NCI-H446 (cell line): ENCODE measurements at regions not wholly inside any gene's neighbourhood (a gene's known extent, or its start where the extent isn't known, plus 50 kb on each side); places are given as distances from the start of the nearest gene placed in this dataset.

Experiments used
- DNase-seq, 2 experiments: peaks; one replicate each; lab custom pipeline; 2025; lab: John Stamatoyannopoulos, UW

DNA sequence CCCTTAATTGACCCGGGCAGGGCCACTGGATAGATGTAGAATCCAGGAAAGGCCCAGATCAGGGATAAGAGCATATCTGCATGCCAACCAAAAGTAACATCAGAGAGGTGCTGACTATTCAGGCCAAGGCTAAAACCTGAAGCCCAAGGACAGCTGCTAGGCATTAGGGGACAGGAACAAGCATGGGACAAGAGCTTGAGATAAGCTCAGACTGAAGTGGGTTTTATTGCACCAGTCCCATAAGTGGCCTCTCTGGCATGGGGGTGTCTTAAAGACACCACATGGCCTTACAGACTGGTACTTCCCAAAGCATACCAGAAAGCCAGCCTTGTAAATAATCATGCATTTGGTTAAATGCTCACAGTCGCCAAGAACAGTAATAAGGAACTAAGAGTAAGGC is 376.1 kb downstream of the FBXW7 start:
- no peak for DNase-seq

DNA sequence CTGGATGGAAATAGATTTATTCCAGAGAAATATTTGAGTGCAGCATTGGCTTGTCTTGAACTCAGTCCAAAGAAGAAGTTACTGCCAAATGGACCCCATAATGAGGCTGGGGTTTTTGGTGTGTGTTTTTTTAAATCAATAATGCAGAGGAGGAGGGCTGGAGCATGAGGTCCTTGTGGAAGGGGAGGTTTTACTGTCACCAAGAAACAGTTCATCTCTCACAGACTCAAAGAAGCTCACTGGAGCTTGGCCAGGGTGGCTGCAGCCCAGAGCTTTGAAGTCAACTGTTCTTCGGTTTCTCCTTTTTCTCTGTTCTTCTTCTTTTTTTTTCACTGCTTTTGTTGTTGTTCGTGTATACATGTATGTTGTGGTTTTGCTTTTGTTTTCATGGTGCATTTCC is 377.7 kb downstream of the FBXW7 start:
- no peak for DNase-seq

DNA sequence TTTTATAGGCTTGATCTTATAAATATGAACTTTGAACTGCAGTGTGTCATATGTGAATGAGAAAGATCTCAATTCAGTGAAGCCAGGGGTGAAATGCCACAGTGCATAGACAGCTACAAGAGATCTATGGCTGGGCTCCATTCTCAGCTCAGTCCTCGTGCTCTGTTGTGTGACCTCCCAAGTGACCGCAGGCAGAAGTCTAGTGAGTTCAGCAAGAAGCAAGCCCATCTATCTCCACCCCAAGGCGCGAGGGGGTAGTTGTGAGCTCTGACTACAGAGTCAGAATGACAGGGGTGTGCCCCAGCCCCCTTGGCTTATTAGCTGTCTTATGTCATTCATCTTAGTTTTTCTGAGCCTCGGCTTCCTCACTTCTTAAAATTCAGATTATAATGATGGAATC is 378.3 kb downstream of the FBXW7 start:
- no peak for DNase-seq

DNA sequence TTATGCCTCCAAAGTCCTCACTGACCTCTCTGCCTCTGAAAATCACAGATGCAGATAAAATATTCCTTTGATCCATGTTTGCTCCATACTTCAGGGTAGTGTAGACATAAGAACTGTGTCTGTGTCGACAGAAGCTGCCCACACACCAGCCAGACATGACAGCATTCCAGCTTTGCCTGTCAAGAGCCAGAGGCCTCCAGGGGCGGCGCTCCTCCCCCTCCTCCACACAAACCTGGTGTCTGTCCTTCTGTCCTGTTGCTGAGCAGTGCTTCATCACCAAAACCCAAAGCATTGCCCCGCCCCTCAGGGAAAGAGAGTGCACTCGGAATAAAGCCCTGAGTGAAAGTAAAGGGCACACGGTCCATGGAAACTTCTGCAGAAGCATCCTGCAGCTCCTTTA is 379.4 kb downstream of the FBXW7 start:
- DNase-seq: no peak

DNA sequence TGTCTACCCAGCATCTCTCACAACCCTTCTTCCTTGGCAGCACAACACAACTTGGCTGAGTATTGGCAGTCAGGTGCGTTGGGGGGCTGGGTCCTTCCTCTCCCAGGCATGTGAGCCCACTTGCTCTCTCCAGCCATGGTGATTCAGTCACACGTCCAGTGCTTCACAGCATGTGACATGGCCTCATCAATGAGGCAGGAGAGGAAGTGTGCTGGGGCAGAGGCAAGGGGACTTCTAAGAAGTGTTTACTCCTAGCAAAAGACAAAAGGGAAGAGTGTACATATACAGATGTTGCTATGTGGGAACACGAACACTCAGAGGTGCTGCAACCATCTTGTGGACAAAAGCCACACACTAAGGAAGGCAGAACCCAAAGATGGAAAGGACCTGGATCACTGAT is 380.8 kb downstream of the FBXW7 start:
- no peak for DNase-seq

DNA sequence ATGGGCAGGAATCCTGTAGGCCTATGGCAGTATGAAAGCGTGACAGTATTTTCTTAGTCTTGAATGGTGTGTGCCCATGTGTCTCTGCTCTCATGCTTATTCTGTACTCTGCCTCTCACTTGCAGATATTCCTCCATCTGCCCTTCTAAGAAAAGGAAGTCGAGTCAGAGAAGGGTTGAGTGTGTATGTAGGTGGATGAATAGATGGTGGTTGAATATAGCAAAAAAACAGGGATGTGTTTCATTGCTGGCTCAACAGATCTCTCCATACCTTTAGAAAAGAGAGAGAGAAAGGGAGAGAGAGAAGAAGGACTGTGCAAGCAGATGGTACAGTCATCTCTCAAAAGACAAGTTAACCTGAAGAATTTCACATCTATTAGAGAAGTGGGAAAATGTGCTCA is 381.5 kb downstream of the FBXW7 start:
- no peak for DNase-seq

DNA sequence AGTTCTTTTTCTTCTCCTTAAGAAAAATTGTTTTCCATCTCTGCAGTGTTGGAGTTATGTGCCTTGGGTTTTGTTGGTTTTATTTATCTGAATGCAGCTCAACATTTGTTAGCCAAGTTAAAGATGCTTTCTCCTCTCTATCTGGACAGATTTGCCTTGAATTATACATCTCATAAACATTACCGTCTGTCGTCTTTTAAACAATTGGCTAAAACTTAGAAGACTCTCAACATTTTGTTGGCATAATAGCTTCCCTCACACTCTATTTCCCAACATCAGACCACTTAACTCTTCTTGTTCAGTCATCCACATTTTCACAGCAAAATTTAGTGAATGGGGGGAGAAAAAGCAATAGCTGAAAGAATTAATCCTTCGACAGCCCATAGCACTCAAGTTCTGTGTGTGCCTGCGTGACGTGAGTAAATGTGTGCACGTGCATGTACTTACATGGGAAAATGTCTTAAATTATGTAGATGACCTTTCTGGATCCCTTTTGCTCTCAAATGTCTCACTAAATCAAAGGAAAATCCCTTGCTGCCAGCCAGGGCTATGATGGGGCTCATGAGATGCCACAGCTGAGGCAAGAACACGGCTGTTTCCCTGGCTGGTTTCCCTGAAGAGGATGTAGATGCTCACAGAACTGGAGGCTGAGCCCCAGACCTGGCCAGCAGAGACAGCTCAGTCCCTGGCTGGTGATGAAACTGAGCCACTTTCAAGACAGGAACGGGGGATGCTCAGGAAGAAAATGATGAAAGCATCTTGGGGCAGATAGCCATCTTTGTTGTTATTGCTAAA is 382.2 kb downstream of the FBXW7 start:
- no peak for DNase-seq

DNA sequence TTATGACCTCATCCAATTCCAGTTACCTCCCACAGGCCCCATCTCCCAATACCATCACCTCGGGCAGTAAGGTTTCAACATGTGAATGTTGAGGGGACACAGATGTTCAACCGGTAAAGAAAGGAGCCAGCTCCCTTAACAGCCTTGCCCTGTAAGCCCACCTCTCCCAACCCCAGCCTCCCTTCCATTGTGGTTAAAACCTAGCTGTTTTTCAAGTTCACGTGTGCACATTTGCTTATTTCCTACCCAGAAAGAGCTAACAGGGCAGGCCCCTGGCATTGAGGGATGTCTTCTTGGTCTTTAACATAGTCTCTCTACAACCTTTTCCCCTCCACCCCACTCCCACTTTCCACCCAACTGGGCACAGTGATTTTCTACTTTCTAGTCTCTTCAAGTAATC is 385.7 kb downstream of the FBXW7 start:
- no peak for DNase-seq

DNA sequence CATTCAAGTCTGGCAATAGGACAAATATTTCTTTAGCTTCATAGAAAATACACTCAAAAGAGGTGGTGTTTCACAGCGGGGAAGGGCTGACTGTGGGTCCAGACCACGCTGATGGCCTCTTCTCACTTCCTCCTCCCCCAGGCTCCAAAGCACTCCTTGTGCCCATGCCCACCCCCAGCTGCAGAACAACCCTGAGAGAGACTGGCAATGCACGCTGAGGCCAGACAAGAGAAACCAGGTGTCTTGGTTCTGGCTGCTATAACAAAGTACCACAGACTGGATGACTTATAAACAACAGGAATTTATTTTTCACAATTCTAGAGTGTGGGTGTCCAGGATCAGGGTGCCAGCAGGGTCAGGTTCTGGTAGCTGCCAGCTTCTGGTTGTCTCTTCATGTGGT is 386.1 kb downstream of the FBXW7 start:
- no peak for DNase-seq

DNA sequence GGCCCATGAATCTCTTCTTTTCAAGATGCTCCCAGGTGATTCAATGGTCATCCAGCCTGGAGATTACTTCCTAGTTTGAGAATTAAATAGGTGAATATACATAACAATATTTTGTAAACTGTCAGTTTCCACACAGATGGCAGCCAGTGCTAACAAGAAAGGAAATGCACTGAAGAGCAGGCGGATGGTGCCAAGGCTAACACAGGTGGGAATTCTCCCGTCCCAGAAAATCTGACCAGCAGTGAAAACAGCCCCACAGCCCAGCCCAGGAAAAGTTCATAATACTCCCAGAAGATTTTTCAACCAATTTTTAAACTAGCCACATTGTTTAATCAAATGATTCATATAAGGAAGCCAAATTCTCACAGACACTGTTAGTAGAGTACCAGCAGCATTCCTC is 387.2 kb upstream of the GATB start:
- DNase-seq: no peak

DNA sequence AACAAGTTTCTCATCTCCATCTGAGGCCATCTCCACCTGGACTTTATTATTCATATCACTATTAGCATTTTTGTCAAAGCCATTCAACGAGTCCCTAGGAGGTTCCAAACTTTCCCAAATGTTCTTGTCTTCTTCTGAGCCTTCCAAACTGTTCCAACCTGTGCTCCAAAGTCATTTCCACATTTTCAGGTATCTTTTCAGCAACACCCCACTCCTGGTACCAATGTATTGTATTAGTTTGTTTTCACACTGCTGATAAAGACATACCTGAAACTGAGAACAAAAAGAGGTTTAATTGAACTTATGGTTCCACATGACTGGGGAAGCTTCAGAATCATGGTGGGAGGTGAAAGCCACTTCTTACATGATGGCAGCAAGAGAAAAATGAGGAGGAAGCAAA is 385.4 kb upstream of the GATB start:
- DNase-seq: no peak

DNA sequence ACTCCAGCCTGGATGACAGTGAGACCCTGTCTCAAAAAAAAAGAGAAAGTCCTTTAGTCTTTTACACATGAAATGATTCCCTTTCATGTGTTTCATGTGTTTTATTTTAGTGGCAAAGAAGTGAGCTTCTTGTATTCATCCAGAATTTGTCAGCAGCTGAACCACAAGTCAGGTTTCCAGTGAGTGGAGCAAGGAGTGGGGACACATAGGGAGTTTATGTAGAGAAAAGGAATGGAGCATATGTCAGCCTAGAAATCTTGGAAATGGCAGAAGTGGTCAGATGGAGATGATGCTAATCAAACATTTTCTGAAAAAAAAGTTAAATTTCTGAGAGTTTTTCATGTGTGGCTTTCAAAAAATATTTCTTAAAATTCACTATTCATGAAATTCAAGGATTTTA is 383.0 kb upstream of the GATB start:
- no peak for DNase-seq

DNA sequence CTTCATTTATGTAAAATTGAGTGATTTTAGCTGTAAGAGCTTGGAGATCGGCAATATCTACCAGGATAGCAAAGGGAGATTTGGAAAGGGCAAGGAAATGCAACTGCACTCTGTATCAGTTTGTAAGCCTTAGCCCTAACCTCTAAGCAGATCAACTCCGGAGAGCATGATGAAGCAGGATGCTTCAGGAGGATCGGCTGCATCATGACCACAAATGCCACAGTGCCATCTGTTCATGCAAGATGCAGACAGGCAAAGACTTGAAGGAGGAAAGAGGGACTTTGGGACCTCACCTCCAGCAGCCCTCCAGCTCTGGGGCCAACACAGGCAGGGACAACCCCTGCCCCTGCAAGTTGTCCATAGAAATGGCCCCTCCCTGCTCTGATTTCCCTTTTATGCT is 377.6 kb upstream of the GATB start:
- DNase-seq: no peak

DNA sequence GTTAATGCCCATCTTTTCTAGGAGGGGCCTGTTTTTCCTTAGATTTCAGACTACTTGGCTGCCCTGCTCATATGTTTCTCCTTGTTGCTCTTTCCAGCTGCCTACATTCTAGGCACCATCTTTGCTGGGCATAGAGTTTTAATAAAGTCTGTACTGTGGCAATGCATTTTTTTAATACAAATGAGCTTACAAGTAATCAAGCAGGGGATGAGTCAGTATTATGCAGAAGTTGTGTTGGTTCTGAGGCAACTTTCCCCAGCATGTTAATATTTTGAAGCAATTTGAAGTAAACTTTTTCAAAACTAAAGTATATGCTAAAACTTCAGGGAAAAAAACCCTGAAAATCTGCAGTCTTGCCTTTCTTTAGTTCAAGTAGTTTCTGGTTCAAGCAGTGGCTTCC is 372.0 kb upstream of the GATB start:
- no peak for DNase-seq

DNA sequence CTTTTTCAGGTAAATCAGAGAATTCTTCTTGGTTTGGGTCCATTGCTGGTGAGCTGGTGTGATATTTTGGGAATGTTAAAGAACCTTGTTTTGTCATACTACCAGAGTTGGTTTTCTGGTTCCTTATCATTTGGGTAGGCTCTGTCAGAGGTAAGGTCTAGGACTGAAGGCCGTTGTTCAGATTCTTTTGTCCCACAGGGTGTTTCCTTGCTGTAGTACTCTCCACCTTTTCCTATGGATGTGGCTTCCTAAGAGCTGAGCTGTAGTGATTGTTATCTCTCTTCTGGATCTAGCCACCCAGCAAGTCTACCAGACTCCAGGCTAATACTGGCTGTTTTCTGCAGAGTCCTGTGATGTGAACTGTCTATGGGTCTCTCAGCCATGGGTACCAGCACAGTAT is 367.5 kb upstream of the GATB start:
- DNase-seq: no peak

DNA sequence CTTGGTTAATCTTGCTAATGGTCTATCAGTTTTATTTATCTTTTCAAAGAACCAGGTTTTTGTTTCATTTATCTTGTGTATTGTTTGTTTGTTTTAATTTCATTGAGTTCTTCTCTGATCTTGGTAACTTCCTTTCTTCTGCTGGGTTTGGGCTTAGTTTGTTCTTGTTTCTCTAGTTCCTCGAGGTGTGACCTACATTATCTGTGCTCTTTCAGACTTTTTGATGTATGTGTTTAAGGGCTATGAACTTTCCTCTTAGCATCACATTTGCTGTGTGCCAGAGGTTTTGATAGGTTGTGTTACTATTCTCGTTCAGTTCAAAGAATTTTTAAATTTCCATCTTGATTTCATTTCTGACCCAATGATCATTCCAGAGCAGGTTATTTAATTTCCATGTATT is 365.4 kb upstream of the GATB start:
- DNase-seq: no peak

DNA sequence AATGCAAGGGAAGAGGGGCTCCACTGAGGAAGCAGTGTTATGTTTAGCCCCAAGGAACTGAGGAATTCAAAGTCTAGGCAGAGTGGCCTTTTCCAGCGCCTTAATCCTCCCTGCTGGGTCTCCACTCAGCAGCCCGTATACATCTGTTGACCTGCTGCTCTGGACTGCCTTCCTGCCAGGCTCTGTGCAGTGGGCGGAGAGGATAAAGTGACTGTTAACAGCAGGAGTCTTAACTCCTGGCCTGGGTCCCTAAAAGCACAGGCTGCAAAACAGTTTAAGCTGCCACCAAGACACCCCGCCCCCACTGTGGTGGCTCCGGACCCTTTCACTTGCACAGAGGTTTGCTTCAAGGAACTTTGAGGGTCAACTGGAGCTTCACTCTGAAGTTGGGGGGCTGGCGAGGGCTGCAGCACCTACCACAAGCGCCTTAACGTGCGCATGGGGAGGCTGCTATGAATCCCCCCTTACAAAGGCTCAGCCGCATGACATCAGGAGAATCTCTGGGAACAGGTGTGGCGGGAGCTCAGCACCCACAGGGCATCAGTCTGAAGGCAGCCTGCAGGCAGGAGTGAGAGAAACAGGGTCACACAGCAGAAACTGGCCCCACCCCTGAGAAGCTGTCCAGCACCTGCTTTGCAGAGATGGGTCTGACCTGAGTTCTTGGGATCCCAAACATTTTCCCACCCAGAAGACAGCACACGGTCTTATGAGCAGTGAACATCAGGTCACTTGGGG is 358.2 kb upstream of the GATB start:
- DNase-seq: no peak

DNA sequence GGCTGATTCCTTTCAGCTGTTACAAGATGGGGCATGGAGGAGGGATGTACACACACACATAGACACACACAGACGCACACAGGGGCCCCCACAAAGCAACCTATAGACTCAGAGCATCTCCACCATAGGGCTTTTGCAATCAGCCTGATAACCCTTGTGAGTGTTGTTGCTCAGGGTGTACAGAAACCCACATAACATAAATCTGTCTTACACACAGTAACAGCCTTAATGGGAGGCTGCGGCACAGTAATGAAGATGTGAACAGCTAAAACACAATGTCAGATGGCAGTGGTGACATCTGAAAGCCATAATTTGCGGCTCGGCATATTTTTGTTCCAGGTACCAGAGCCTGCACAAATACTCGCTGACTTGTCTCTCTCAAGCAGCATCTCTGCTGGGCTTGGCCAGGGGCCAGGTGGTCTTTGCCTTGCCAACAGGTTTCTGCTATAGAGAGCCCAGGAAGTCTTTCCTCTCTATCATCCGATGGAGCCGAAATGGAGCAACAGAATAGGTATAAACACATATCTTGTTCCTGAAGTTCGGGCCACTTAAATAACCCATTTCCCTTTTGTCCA is 357.2 kb upstream of the GATB start:
- peak in 1 of 2 experiments; percentile 7 for DNase-seq

DNA sequence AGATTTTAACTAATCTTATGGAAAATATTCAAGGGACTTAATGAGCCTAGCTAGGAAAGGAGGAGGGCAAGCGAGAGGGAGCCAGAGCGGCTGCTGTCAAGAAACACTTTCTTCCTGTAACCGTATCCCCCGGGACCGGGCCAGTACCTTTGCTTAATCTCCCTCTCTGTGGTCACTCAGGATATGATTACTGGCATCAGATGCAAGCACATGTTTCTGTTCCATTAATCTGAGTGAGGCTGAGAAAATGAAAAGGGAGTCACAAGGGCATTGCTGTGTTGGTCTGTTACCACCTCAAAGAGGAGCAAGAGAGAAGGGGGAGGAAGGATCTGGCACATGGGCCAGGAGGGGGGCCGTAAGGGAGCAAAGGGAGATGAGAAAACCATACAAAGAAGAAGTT is 356.7 kb upstream of the GATB start:
- DNase-seq: no peak

DNA sequence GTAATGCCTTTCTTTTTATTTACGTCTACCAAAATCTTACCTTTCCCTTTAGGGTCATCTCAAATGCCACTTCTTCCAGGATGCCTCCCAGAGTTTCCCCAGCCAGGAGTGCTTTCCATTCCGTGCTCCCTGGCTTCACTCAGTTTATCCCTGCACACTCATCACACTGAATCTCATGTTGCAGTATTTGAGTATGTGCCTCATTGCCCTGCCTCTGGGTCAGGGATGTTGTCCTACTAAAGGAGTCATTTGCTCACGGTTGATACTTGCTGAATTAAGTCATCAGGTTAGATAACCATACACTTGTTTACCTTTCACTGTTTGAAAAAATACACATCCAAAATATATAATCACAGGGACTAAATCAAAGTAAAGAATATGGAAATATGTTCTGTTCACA is 356.2 kb upstream of the GATB start:
- DNase-seq: no peak

DNA sequence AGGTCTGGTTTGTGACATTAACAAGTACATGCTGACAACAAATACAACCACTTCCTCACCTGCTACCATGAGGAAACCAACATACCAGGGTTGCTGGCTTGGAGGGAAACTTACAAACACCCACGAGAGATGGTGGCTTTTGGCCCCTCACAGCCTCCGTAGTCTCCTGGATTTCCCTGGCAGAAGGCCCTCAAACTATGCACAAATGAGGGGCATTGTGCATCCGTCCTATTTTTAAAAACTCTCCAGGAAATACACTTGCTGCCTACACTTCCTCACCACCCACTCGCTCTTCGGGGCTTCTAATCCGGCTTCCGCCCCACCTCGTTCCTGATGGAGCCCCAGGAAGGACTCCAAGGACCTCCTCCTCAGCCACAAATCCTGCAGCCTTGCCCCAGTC is 355.0 kb upstream of the GATB start:
- no peak for DNase-seq

DNA sequence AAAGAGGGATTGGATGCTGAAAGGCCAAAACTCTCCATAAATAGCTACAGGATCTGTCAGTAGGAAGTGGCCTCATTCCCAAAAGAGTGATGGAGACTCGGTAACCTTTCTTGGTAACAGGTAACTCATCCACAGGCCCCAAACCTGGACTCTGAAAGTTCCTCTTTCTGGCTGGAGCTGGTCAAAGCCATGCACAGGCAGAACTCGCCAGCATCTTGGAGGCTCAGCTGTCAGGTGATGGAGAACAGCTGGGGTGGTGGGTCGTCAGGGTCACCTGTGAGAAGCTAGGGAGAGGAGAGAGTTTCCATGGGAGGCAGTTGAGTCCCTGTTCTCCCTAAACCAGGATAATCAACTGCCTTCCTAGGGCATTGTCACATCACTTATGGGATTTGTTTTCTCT is 354.3 kb upstream of the GATB start:
- no peak for DNase-seq

DNA sequence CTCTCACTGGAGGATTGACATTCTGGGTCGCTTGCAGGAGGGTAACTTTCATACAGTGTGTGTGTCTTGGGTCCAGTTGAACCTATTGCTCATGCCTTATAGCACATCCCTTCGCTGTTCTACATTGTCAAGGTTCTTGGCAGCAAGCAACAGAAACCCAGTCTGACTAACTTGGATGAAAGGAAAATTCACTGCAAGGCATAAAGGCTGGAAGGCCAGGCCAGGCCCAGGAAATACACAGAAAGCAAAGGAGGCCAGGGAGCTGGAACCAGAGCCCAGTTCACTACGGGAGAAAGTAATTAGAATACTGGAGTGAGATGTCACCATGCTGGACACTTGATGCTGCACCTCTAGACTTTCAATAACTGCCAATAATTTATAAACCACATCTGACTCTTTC is 353.8 kb upstream of the GATB start:
- DNase-seq: no peak

DNA sequence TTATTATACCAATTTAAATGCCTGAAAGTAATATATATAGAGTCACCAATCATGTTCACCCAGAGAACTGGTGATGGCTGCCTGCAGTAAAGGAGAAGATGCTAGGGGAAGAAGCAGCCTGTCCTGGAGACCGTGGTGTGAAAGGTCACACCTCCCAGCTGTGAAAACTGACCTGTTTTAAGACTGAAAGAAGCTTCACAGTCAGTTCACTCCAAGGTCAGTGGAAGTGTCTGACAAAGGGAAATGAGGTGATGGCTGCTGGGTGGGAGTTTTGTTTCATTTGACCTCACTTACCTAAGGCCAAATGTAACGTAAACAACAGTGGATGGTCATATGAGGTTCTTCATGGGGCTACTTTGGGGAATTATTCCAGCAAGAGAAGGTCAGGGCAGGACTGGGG is 352.1 kb upstream of the GATB start:
- no peak for DNase-seq
